ENCODE measurements at regions not wholly inside any gene's neighbourhood (a gene's known extent, or its start where the extent isn't known, plus 50 kb on each side); places are given as distances from the start of the nearest gene placed in this dataset.

- Histone ChIP-seq H3K9ac (ENCODE audit: insufficient read depth, low read length) (no peak overlapping the region), H3K27ac (ENCODE audit: insufficient read depth, low read length) (no peak overlapping the region), H3K79me2 (ENCODE audit: control insufficient read depth, insufficient read depth, low read length) (no peaks in the 10 kb centered on the region), H3K4me2 (ENCODE audit: extremely low read depth, insufficient read depth, low read length) (no peak overlapping the region), H3K9me3 (ENCODE audit: control insufficient read depth, insufficient read depth, low read depth, low read length) (no peaks in the 10 kb centered on the region), H4K20me1 (ENCODE audit: control insufficient read depth, extremely low read depth, insufficient read depth, low read length) (no peaks in the 10 kb centered on the region), H3K36me3 (ENCODE audit: control insufficient read depth, insufficient read depth, low read length) (no peaks in the 10 kb centered on the region), H3K4me1 (ENCODE audit: control insufficient read depth, extremely low read depth, insufficient read depth, low read length) (no peaks in the 10 kb centered on the region), H2AFZ (ENCODE audit: low read length) (no peak overlapping the region), H3K27me3 (ENCODE audit: control insufficient read depth, insufficient read depth, low read length) (no peaks in the 10 kb centered on the region), H3K4me3 (replicated peaks in 1 of 4; ENCODE audit: control extremely low read depth in 1 of 4, insufficient read depth in 1 of 4, low read depth in 3 of 4, low read length in 4 of 4) (no peak overlapping the region)
- TF ChIP-seq EZH2 (IDR thresholded peaks at IDR 0.05; ENCODE audit: low read length, missing control alignments), result no peak
- TF ChIP-seq CTCF (conservative IDR thresholded peaks at IDR 0.05 in 1 of 2, IDR thresholded peaks at IDR 0.05 in 1 of 2; ENCODE audit: low read depth in 1 of 2, low read length in 2 of 2), result no peak
- DNase-seq (ENCODE audit: low read depth in 2 of 2), result no peak
These were observed 847.0 kb downstream of the LRRTM4 start for GRCh38 chr2:76675212-76675611.

- Histone ChIP-seq H3K36me3 (ENCODE audit: control insufficient read depth, insufficient read depth, low read length) (no peaks in the 10 kb centered on the region), H3K9me3 (ENCODE audit: control insufficient read depth, insufficient read depth, low read depth, low read length) (no peaks in the 10 kb centered on the region), H3K4me3 (replicated peaks in 1 of 4; ENCODE audit: control extremely low read depth in 1 of 4, insufficient read depth in 1 of 4, low read depth in 3 of 4, low read length in 4 of 4) (no peak overlapping the region), H3K4me2 (ENCODE audit: extremely low read depth, insufficient read depth, low read length) (no peak overlapping the region), H3K27me3 (ENCODE audit: control insufficient read depth, insufficient read depth, low read length) (no peaks in the 10 kb centered on the region), H3K79me2 (ENCODE audit: control insufficient read depth, insufficient read depth, low read length) (no peaks in the 10 kb centered on the region), H4K20me1 (ENCODE audit: control insufficient read depth, extremely low read depth, insufficient read depth, low read length) (no peaks in the 10 kb centered on the region), H3K27ac (ENCODE audit: insufficient read depth, low read length) (no peak overlapping the region), H3K9ac (ENCODE audit: insufficient read depth, low read length) (no peak overlapping the region), H2AFZ (ENCODE audit: low read length) (no peak overlapping the region), H3K4me1 (ENCODE audit: control insufficient read depth, extremely low read depth, insufficient read depth, low read length) (no peaks in the 10 kb centered on the region)
- DNase-seq (ENCODE audit: low read depth in 2 of 2), result no peak
- TF ChIP-seq CTCF (conservative IDR thresholded peaks at IDR 0.05 in 1 of 2, IDR thresholded peaks at IDR 0.05 in 1 of 2; ENCODE audit: low read depth in 1 of 2, low read length in 2 of 2), result no peak
- no peak for TF ChIP-seq EZH2 (IDR thresholded peaks at IDR 0.05; ENCODE audit: low read length, missing control alignments)
These were observed 849.4 kb downstream of the LRRTM4 start for GRCh38 chr2:76672798-76673197.

GRCh38 chr2:76669966-76670465 is 852.2 kb downstream of the LRRTM4 start:
- H3K4me1 ChIP-seq (ENCODE audit: control insufficient read depth, extremely low read depth, insufficient read depth, low read length), result no peaks in the 10 kb centered on the region
- H3K4me3 ChIP-seq (replicated peaks in 1 of 4; ENCODE audit: control extremely low read depth in 1 of 4, insufficient read depth in 1 of 4, low read depth in 3 of 4, low read length in 4 of 4), result no peak overlapping the region
- TF ChIP-seq CTCF (conservative IDR thresholded peaks at IDR 0.05 in 1 of 2, IDR thresholded peaks at IDR 0.05 in 1 of 2; ENCODE audit: low read depth in 1 of 2, low read length in 2 of 2) (no peak), EZH2 (IDR thresholded peaks at IDR 0.05; ENCODE audit: low read length, missing control alignments) (no peak)
- H3K79me2 ChIP-seq (ENCODE audit: control insufficient read depth, insufficient read depth, low read length), result no peaks in the 10 kb centered on the region
- H3K9ac ChIP-seq (ENCODE audit: insufficient read depth, low read length), result no peak overlapping the region
- no peak overlapping the region for H3K4me2 ChIP-seq (ENCODE audit: extremely low read depth, insufficient read depth, low read length)
- no peak overlapping the region for H2AFZ ChIP-seq (ENCODE audit: low read length)
- no peak for DNase-seq (ENCODE audit: low read depth in 2 of 2)
- H3K27ac ChIP-seq (ENCODE audit: insufficient read depth, low read length), result no peak overlapping the region
- H3K36me3 ChIP-seq (ENCODE audit: control insufficient read depth, insufficient read depth, low read length), result no peaks in the 10 kb centered on the region
- no peaks in the 10 kb centered on the region for H3K9me3 ChIP-seq (ENCODE audit: control insufficient read depth, insufficient read depth, low read depth, low read length)
- no peaks in the 10 kb centered on the region for H3K27me3 ChIP-seq (ENCODE audit: control insufficient read depth, insufficient read depth, low read length)
- H4K20me1 ChIP-seq (ENCODE audit: control insufficient read depth, extremely low read depth, insufficient read depth, low read length), result no peaks in the 10 kb centered on the region
